ENCODE measurements at regions not wholly inside any gene's neighbourhood (a gene's known extent, or its start where the extent isn't known, plus 50 kb on each side); places are given as distances from the start of the nearest gene placed in this dataset.

DNA sequence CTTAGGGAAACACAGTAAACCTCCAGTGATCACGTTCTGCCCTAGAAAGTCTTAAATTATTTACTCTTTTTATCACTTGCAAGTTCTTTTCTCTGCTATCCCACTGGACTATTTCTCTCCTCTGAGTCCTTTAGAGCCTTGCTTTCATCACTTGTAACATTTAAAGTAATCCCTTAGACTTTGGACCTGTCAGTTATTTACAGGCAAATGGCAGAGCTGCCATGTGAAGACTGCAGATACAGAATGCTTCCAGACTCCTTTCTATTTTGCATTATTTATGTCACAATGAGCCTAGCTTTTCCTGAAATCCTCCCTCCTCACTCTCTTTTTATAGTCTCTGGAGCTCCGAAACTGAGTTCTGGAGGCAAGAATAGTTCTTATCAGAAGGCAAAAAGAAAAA is 325.6 kb upstream of the TRIB2 start:
- Histone ChIP-seq H4K20me1 (ENCODE audit: insufficient read depth, low read length) (no peaks in the 10 kb centered on the region), H3K27ac (ENCODE audit: low read length) (no peak overlapping the region), H3K27me3 (ENCODE audit: insufficient read depth, low read length, poor library complexity) (no peaks in the 10 kb centered on the region), H3K9ac (ENCODE audit: low read depth, low read length) (no peak overlapping the region), H3K9me3 (ENCODE audit: insufficient read depth, low read length, severe bottlenecking) (no peaks in the 10 kb centered on the region), H3K4me1 (ENCODE audit: insufficient read depth, low read length) (no peaks in the 10 kb centered on the region), H3K79me2 (ENCODE audit: insufficient read depth, low read length) (no peaks in the 10 kb centered on the region), H3K36me3 (ENCODE audit: insufficient read depth, low read length) (no peaks in the 10 kb centered on the region), H2AFZ (ENCODE audit: low read depth, low read length) (no peak overlapping the region), H3K4me2 (ENCODE audit: insufficient read depth, low read length) (no peak overlapping the region), H3K4me3 (ENCODE audit: low read depth in 1 of 2, low read length in 2 of 2) (no peak overlapping the region)
- TF ChIP-seq, protein P1, sequence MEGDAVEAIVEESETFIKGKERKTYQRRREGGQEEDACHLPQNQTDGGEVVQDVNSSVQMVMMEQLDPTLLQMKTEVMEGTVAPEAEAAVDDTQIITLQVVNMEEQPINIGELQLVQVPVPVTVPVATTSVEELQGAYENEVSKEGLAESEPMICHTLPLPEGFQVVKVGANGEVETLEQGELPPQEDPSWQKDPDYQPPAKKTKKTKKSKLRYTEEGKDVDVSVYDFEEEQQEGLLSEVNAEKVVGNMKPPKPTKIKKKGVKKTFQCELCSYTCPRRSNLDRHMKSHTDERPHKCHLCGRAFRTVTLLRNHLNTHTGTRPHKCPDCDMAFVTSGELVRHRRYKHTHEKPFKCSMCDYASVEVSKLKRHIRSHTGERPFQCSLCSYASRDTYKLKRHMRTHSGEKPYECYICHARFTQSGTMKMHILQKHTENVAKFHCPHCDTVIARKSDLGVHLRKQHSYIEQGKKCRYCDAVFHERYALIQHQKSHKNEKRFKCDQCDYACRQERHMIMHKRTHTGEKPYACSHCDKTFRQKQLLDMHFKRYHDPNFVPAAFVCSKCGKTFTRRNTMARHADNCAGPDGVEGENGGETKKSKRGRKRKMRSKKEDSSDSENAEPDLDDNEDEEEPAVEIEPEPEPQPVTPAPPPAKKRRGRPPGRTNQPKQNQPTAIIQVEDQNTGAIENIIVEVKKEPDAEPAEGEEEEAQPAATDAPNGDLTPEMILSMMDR (IDR thresholded peaks at IDR 0.05; ENCODE audit: borderline replicate concordance, extremely low read depth, low read length, poor library complexity, severe bottlenecking) = no peak
- TF ChIP-seq EZH2 (IDR thresholded peaks at IDR 0.05; ENCODE audit: borderline replicate concordance, low read depth, low read length, severe bottlenecking) = no peak
- no peak for ATAC-seq (ENCODE audit: insufficient read depth, low read depth)
- no peak for DNase-seq

DNA sequence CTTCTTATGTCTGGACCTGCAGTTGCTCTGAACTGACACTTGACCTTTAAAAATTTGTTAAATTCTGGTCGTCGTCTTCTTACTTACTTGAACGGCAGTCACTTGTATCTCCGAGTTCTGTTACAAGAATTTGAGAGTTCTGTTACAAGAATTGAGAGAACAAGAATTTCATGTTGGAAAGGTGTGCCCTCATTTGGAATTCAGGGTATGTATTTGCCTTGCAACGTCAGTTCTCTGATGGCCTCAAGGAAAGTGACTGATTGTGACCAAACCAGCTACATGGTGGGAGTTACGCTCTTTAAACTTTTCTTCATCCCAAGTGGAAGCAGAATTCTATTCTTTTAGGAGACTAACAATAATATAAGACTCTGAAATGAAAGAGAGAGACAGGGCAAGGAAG is 320.0 kb upstream of the TRIB2 start:
- no peak overlapping the region for H2AFZ ChIP-seq (ENCODE audit: low read depth, low read length)
- H3K27me3 ChIP-seq (ENCODE audit: insufficient read depth, low read length, poor library complexity) = no peaks in the 10 kb centered on the region
- ATAC-seq (ENCODE audit: insufficient read depth, low read depth) (no peak), DNase-seq (no peak)
- H3K9ac ChIP-seq (ENCODE audit: low read depth, low read length) = no peak overlapping the region
- H3K79me2 ChIP-seq (ENCODE audit: insufficient read depth, low read length) = no peaks in the 10 kb centered on the region
- no peaks in the 10 kb centered on the region for H3K9me3 ChIP-seq (ENCODE audit: insufficient read depth, low read length, severe bottlenecking)
- no peak for TF ChIP-seq EZH2 (IDR thresholded peaks at IDR 0.05; ENCODE audit: borderline replicate concordance, low read depth, low read length, severe bottlenecking)
- TF ChIP-seq, protein P1 (IDR thresholded peaks at IDR 0.05; ENCODE audit: borderline replicate concordance, extremely low read depth, low read length, poor library complexity, severe bottlenecking) = no peak
- H4K20me1 ChIP-seq (ENCODE audit: insufficient read depth, low read length) = no peaks in the 10 kb centered on the region
- no peaks in the 10 kb centered on the region for H3K36me3 ChIP-seq (ENCODE audit: insufficient read depth, low read length)
- H3K4me2 ChIP-seq (ENCODE audit: insufficient read depth, low read length) = no peak overlapping the region
- H3K27ac ChIP-seq (ENCODE audit: low read length) = no peak overlapping the region
- H3K4me1 ChIP-seq (ENCODE audit: insufficient read depth, low read length) = no peaks in the 10 kb centered on the region
- no peak overlapping the region for H3K4me3 ChIP-seq (ENCODE audit: low read depth in 1 of 2, low read length in 2 of 2)

DNA sequence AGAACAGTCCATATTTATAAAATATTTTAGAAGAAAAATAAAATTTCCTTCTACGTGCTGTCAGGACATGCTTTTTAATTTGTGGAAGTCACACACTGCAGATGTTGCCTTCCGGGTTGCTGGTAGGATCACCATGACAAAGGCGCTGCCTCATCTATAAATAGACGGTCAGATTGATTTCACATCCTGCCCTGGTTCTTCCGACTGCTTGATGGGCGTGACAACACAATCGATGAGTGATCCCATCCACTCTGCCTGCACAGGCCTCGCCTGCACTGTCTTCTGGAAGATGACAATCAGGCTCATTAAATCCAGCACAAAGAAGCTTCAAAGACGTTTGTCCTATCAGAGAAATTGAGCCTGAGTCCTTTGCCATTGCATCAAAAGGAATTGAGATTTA is 318.9 kb upstream of the TRIB2 start:
- H3K27me3 ChIP-seq (ENCODE audit: insufficient read depth, low read length, poor library complexity) = no peaks in the 10 kb centered on the region
- no peak overlapping the region for H2AFZ ChIP-seq (ENCODE audit: low read depth, low read length)
- no peak overlapping the region for H3K9ac ChIP-seq (ENCODE audit: low read depth, low read length)
- no peaks in the 10 kb centered on the region for H3K36me3 ChIP-seq (ENCODE audit: insufficient read depth, low read length)
- H4K20me1 ChIP-seq (ENCODE audit: insufficient read depth, low read length) = no peaks in the 10 kb centered on the region
- H3K79me2 ChIP-seq (ENCODE audit: insufficient read depth, low read length) = no peaks in the 10 kb centered on the region
- no peak overlapping the region for H3K4me2 ChIP-seq (ENCODE audit: insufficient read depth, low read length)
- DNase-seq (no peak), ATAC-seq (ENCODE audit: insufficient read depth, low read depth) (no peak)
- H3K4me3 ChIP-seq (ENCODE audit: low read depth in 1 of 2, low read length in 2 of 2) = no peak overlapping the region
- no peaks in the 10 kb centered on the region for H3K4me1 ChIP-seq (ENCODE audit: insufficient read depth, low read length)
- H3K9me3 ChIP-seq (ENCODE audit: insufficient read depth, low read length, severe bottlenecking) = peaks cover 4% of the 10 kb centered on the region
- no peak overlapping the region for H3K27ac ChIP-seq (ENCODE audit: low read length)
- TF ChIP-seq, protein P1 (IDR thresholded peaks at IDR 0.05; ENCODE audit: borderline replicate concordance, extremely low read depth, low read length, poor library complexity, severe bottlenecking) = no peak
- TF ChIP-seq EZH2 (IDR thresholded peaks at IDR 0.05; ENCODE audit: borderline replicate concordance, low read depth, low read length, severe bottlenecking) = no peak

DNA sequence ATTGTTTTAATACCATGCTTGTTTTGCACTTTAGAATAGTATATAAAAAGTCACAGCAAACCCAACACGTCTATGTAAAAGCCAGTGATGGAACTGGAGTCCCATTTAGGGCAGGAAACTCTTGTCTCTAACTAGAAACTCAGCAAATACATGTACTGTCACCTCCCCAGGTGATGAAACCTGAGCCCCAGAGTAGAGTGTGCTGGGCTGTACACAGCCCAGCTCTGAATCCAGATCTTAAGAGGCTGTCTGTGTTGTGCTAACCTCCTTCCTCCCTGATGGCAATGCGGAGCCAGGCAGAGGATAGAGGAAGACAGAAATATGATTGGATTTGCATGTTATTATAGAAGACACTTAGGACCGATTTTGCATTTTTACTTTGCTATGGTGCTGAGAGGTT is 317.5 kb upstream of the TRIB2 start:
- Histone ChIP-seq H3K27ac (ENCODE audit: low read length) (no peak overlapping the region), H3K4me3 (ENCODE audit: low read depth in 1 of 2, low read length in 2 of 2) (no peak overlapping the region), H3K9me3 (ENCODE audit: insufficient read depth, low read length, severe bottlenecking) (peaks cover 10% of the 10 kb centered on the region), H3K27me3 (ENCODE audit: insufficient read depth, low read length, poor library complexity) (no peaks in the 10 kb centered on the region), H3K36me3 (ENCODE audit: insufficient read depth, low read length) (no peaks in the 10 kb centered on the region), H4K20me1 (ENCODE audit: insufficient read depth, low read length) (no peaks in the 10 kb centered on the region), H3K4me1 (ENCODE audit: insufficient read depth, low read length) (no peaks in the 10 kb centered on the region), H3K9ac (ENCODE audit: low read depth, low read length) (no peak overlapping the region), H3K79me2 (ENCODE audit: insufficient read depth, low read length) (no peaks in the 10 kb centered on the region), H3K4me2 (ENCODE audit: insufficient read depth, low read length) (no peak overlapping the region), H2AFZ (ENCODE audit: low read depth, low read length) (no peak overlapping the region)
- TF ChIP-seq, protein P1 (IDR thresholded peaks at IDR 0.05; ENCODE audit: borderline replicate concordance, extremely low read depth, low read length, poor library complexity, severe bottlenecking) = no peak
- no peak for TF ChIP-seq EZH2 (IDR thresholded peaks at IDR 0.05; ENCODE audit: borderline replicate concordance, low read depth, low read length, severe bottlenecking)
- DNase-seq (no peak), ATAC-seq (ENCODE audit: insufficient read depth, low read depth) (no peak)
